ENCODE measurements at regions not wholly inside any gene's neighbourhood (a gene's known extent, or its start where the extent isn't known, plus 50 kb on each side); places are given as distances from the start of the nearest gene placed in this dataset.

DNA sequence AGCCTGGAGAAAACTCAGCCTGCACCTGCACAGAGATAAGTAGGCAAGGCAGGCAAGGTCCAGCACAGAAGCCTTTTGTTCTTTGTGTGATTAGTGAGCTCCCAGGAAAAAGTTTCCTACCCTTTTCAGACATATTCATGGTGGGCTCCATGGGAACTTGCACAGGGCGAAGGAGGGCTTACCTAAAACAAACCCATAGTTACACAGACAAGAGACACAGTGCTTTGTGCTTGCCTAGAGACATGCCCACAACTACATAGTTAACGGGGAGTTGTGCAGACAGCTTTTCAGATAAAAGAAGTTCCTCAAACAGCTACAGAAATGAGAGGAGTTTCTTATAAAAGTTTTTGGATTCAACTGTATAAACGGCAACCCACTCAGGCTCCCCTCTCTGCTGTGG lies 180.5 kb downstream of the GLUD2 start:
- TF ChIP-seq, protein P1, sequence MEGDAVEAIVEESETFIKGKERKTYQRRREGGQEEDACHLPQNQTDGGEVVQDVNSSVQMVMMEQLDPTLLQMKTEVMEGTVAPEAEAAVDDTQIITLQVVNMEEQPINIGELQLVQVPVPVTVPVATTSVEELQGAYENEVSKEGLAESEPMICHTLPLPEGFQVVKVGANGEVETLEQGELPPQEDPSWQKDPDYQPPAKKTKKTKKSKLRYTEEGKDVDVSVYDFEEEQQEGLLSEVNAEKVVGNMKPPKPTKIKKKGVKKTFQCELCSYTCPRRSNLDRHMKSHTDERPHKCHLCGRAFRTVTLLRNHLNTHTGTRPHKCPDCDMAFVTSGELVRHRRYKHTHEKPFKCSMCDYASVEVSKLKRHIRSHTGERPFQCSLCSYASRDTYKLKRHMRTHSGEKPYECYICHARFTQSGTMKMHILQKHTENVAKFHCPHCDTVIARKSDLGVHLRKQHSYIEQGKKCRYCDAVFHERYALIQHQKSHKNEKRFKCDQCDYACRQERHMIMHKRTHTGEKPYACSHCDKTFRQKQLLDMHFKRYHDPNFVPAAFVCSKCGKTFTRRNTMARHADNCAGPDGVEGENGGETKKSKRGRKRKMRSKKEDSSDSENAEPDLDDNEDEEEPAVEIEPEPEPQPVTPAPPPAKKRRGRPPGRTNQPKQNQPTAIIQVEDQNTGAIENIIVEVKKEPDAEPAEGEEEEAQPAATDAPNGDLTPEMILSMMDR (conservative IDR thresholded peaks at IDR 0.05 in 1 of 2, IDR thresholded peaks at IDR 0.05 in 1 of 2; ENCODE audit: extremely low read depth in 1 of 2, insufficient read depth in 1 of 2, low read depth in 1 of 2, low read length in 2 of 2), result no peak
- TF ChIP-seq EZH2 (IDR thresholded peaks at IDR 0.05; ENCODE audit: borderline replicate concordance, low read length), result no peak

Measured in mammary epithelial cell (primary cell).